ENCODE measurements at regions not wholly inside any gene's neighbourhood (a gene's known extent, or its start where the extent isn't known, plus 50 kb on each side); places are given as distances from the start of the nearest gene placed in this dataset.
A peak's percentile ranks its signal among the peaks of the same experiment; 100 is the strongest.

DNA sequence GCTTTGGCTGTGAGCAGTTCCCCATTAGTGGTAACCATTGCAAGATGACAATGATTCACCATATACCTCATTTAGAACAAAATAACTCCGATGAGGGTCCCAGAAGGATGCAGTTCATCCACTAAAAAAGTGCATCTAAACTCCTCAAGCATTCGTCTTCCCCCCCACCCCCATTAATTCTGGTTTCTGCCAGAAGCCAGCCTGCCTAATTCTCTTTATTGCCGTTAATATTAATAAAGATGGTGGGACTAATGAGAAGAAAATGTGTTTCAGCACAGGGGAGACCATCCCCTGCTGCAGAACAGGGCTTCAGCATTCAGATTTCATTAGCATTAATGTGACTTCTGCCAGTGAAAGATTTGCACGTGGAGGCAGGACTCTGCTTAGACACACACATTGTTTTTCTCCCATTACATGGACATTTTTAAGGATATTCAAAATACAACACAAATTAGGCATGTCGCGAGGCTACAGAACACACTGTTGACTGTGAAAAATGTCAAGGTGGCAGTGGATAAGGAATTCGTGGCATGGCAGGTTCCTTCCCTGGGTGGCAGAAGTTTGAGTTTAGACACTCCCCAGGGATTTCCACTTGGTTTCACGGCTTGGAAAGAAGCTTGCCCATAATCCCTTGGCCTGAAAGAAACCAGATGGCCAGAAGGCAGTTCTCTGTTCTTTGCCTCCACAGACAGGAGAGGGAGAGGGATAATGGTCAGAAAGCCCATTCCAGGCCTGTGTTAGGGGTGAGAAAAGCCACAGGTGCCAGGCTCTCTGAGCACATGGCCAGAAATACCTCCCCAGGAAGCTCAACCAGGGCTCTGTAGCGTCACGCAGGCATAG lies 236.5 kb downstream of the FOXO1 start:
- DNase-seq (ENCODE audit: low spot score) = no peak

DNA sequence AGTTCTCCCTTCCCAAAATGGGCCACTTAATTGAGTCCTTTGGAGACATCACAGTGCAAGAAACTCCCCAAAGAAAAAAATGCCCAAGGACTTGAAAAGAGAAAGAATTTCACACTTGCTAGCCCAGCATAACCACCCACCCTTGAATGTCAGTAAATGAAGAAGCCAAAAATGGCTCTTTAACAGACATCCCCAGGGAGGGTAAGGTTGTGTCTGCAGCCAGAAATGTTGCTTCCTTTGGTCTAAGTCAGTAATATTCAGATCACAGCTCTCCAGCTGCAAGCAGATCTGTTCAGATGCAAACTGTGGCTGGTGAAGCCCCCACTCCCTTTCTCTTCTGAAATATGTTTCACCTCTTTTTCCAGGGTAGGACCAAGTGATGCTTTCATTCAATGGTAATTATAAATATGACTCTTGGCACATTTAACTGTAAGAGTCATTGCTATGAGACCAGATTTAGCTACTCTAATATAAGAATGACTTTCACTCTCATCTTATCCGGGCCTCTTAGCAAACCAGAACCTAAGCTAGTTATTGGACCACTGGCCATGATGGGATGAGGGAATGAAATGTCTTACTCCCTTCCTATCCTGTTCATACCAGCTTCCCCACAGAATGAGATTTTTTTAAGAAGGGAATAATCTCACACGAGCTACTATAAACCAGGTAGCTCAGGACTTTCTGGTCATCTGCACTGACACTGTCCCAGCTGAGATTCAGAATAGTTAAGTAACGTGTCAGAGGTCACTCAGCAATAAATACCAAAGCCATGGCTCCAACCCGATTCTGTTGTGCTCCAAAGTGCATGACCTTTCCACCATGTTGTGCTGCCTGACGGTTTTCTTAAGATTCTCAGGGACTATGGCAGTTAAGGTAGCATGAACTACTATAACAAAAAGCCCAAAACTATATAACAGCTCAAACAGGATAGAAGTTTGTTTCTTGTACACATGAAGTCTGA lies 234.1 kb downstream of the FOXO1 start:
- DNase-seq (ENCODE audit: low spot score) = peak; percentile 68

DNA sequence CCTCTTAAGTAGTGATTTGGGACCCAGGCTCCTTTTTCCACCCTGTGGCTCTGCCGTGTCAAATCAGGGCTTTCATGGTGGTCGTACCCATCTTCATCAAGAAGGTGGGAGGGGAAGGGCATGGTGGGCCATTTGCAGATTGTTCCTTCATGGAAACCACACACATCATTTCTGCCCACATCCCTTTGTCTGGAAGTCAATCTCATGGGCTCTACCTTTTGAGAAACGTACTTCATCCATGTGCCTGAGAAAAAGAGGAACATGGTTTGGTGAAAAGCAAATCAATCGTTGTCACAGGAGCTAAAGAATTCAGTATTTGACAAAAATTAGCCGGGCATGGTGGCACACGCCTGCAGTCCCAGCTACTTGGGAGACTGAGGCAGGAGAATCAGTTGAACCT lies 233.4 kb downstream of the FOXO1 start:
- DNase-seq (ENCODE audit: low spot score) = no peak

DNA sequence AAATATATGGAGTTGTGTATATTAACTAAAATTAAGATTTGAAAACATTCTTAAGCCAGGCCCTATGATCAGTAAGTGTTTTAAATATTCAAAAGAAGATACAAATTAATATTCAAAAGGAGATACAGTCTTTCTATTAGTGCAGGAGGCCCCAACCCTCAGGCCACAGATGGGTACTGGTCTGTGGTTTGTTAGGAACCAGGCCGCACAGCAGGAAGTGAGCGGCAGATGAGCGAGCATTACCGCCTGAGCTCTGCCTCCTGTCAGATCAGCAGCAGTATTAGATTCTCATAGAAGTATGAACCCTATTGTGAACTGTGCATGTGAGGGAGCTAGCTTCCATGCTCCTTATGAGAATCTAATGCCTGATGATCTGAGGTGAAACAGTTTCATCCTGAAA lies 232.9 kb downstream of the FOXO1 start:
- DNase-seq (ENCODE audit: low spot score) = no peak

DNA sequence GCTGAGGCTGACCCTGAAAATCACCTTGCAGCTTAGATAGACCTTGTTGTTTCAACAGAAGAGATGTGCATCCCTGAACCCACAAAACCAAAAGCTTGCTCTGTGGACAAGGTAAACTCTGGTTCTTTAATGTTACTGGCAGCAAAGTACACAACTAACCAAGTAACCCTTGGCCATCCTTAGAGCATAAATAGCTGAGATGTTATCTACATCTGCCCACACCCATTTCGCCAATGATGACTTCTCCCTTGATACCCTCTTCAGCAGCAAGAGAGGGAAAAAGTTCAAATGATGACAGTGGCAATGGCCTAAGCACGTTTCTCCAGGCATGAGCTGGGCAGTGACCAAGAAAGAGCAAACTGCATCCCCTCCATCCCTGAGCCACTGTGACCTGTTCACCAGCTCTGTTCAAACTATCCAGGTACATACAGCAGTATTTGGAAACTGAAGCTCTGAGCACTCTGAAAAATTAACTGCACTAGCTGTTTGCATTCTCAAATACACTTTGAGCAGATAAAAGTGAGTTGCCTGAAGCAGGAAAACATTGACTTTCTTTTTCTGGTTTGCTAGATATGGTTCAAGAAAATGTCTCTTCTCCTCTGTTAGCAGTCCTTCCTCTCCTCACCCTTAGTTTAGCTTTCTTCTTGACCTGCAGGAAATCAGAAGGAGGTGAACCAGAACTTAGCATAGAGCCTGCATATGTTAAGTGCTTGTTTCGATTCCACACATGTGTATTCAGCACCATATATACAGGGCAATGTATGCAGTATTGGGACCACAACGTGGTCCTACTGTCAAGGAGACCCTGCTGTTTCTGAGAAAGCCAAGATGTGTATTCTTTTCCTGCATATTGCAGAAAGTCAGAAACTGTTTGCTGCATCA lies 231.7 kb downstream of the FOXO1 start:
- no peak for DNase-seq (ENCODE audit: low spot score)

DNA sequence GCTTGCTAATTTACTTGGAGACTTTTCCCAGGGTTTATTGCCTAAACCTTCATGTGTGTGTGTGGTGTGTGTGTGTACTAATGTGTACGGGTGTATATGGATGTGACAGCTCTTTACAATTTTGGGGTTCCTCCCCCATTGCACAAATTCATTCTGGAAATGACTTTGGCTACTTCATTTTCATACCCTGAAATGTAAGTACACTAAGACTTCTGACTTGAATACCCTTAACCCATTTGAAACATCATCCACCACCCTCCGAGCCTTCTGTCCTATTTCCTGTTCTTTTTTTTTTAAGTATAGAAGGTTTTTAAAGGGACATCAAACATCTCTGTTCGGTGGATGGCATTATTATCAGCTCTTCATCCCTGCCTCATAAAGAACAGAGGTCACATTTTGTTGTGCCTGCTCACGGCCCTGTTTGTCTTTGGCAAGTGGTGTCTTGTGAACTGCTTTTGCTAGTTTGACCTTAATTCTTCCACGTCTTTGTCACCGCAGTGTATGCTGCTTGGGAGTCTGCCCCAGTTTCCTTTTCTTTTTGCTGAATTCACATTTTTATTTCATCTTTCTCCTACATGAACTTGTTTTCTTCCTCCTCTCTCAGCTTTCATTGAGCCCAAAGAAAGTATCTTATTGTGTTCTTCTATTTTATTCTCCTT lies 228.3 kb downstream of the FOXO1 start:
- DNase-seq (ENCODE audit: low spot score) = no peak

DNA sequence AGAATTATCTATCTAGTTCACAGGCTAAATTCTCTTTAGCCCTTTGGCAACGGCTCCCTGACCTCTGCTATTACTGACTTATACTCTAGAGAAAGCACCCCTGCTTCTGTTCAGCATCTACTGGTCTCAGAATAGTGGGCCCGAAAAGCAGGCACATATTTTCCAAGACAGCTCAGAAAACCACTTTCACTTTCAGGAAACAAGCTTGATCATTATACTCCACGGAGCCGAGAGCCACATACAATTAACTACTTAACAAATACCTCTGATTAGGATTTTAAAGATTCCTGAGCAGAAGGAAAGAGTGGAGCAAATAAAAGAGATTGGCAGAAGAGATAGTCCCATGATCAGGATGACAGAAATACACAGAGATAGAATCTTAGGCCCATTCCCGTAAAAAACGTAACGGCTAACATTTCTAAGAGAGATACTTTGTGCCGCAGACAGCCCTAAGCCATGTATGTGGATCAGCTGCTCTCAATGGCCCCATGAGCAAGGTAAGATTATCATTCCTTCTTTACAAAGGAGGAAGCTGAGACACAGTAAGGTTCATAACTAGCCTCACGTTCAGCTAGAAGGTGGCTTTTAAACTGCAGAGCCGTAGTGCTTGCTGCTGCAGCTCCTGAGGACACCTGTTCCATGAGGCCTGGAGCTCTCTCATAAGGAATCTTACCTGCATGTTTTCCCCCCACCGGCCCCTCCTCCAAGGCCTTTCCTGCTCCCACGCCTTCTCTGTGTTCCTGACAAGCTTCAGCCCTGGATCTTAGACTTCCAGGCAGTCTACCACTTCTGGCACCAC lies 227.2 kb downstream of the FOXO1 start:
- DNase-seq (ENCODE audit: low spot score) = no peak

DNA sequence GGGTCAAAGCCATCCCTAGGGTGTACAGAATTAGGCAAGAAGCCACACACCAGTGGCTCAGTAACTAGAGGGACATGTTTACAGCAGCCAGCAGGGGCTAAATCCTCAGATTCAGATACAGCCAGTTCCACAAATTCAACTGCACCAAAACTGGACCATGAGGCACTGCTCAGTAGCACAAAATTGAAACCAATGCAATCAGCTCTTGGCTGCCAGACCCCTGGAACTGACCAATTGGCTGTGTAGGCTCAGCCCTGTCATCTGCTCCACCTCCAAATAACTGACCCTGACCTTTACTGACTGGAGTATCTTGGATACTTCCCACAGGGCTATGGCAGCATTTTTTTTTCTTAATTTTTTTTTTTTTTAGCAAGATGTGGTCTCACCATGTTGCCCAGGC lies 226.5 kb downstream of the FOXO1 start:
- no peak for DNase-seq (ENCODE audit: low spot score)

DNA sequence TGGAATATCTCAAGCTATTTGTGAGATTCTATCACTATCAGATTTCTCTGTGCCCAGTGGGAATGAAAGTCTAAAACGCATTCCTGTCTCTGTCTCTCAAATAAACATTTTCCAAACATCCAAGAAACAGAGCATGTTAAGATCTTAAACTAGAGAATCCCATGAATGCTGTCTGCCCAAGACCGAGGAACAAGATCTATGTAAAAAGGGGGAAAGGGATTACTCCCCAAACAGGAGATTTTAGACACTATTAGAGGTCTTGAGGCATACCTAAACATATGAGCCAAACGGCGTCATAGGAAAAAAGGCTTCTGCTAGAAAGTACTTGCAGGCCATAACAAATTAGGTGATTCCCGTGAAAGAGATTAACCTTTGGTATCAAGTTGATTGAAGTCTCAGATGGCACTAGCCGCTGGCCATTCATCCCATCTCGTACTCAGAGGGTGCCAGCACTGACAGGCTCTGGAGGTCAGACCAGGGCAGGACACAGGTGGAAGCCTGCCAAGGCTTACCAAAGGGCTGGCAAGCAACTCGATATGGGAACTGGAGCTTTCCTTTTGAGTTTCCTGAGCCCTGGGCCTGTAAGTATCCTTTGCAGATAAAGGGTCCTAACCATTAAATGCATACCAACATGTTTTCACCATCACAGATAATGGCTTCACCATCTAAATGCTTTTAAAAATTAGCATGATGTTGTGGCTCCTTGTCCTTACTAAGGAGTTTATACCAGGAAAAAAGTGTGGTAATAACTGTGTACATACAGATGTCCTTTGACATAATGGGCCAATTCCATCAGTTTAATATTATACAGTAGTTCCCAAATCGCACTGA lies 225.2 kb downstream of the FOXO1 start:
- no peak for DNase-seq (ENCODE audit: low spot score)

DNA sequence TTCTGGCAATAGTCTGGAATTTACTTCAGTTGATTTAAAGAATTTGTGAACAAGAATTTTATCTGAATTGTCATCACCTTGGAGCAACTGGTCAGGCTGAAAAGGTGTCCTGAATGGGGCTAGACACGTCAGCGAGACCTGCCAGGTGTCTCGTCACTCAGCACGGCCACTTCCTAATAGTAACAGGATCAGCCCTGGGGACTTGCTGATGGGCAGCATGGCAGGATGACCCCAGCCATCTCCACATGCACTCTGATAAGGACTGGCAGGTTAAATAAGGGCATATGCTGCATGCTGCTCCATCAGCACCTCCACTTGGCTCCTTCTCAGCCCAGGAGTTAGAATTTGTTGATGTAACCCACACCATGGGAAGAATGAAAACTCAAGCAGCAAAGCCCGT lies 224.2 kb downstream of the FOXO1 start:
- no peak for DNase-seq (ENCODE audit: low spot score)

DNA sequence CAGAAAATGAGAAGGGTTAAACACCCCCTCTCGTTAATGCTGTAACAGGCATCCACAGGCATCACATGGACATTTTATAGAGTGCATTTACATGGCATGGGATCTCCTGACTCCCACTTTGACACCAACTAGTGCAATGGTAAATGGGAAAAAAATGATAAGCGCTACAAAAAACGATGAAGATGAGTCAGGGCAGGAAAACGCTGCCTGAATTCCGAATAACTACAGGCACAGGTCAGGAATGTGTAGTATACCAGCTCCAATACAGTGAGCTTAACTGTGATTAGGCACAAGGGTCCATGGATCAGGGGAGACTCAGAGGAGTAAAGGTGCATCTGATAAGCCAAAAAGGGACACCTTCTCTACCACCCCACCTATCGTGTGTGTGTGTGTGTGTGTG lies 223.6 kb downstream of the FOXO1 start:
- no peak for DNase-seq (ENCODE audit: low spot score)

DNA sequence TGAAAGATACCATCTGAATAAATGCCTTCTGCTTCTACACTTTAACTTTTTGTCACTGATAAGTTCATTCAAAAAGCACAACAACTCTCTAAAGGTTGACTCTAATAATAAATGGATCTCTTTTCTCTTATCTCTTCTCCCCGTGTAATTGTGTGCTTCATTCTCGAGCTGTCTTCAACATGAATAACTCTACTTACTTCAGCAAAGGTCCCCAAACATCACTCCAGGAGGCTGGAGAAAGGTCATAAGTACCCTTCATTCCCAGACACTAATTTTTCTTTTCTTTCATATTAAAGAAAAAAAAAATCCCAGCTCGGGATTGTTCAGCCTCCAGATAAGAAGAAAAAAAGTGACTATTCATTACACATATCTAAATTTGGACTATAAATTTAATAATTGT lies 222.2 kb downstream of the FOXO1 start:
- no peak for DNase-seq (ENCODE audit: low spot score)

DNA sequence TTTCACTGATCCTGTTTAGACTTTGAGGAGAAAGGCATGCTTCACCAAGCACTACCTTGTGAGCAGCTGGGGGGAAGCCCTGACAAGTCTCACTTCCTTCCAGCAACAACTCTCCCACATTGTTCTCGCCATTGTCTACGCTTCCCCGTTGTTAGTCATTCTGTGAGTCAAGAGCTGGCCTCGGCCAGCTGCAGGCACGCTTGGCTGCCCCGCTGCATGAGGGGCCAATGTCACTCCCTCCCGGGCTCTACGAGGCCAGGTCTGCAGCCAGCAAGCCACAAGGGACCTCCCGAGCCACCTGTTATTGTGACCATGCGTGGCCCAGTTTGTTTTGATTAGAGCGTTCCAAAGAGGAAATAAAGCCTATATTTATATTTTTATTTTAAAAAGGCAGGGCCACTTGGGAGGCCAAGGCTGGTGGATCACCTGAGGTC lies 220.9 kb downstream of the FOXO1 start:
- DNase-seq (ENCODE audit: low spot score) = peak; percentile 90

DNA sequence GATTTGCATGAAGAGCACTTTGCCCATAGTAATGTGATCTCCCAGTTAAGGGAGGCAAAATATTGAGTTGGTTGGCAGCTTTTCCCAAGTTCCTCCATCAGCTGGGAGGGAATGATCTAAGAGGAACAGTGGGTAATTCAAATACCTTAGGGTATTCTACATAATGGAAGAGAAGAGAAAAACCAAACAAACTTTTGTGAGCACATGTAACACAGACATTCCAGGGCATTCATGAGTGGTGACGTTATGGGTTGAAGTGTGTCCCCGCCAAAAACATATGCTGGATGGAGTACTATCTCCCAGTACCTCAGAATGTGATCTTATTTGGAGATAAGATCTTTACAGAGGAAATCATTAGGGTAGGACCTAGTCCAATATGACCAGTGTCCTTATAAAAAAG lies 220.1 kb downstream of the FOXO1 start:
- DNase-seq (ENCODE audit: low spot score) = no peak

DNA sequence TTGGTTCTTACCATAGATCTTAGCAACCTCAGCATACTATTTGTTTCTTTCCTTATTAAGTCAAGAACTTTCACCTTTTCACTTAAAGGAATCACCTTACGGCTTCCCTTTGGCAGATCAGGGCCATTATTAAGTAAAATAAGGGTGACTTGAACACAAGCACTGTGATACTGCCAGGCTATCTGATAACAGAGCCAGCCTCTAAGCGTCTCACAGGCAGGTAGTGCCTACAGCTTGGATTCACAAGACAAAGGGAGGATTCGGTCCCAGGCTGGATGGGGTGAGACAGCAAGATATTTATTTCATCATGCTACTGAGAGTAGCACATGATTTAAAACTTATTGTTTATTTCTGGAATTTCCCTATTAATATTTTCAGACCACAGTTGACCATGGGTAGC lies 218.6 kb downstream of the FOXO1 start:
- DNase-seq (ENCODE audit: low spot score) = no peak

DNA sequence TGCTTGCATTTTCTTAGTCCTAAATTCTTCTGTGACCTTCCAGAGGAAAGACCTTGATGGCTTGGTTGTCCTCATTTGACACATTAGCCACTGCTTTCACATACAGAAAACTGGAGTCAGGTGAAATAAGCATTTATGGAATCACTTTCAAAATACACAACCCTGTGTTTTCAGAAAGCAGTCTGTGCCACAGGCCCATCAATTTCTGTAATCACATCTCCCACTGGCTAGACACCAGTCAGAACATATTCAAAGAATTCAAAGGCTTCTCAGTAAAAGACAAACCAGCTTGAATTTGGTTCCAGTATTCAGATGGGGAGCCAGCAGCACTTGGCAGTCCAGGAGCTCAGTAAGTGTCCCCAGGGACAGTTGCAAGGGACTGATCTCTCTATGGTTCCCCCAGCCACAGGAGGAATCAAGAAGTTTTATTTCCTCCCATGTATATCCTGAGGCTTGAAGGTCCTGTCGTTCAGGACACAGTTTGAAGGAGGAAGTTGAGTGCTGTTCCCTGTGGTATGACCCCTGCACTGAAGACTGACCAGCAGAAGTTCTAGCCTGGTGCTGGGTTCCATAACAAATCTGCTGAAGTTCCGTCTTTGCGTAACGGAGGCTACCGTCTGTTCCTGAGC lies 214.3 kb downstream of the FOXO1 start:
- peak; percentile 25 for DNase-seq (ENCODE audit: low spot score)

DNA sequence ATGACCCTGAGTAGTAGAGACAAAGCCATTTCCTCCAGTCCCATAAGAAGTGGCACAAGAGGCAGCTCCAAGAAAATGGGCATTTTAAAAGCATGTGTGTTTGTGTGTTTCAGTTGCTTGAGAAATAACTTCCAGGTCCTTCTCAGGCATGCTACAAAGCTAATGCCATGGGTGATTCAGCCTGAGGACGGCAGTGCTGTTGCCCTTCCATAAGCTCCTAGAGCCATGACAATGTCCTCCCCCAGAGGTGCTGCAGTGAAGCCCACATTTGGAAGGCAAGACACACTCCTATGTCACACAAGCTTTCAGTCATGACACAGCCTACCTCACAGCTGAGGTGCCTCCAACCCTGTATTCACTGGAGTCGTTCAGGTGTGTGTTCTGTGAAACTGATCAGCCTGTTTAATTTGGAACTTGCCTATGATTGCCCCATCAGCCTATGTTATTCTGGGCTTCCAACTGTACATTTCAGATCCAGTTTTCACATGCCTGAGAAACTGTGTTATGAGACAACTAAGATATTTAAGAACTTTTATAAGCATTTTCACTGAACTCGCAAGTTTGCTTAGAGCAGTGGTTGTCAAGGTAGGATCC lies 213.6 kb downstream of the FOXO1 start:
- DNase-seq (ENCODE audit: low spot score) = no peak

DNA sequence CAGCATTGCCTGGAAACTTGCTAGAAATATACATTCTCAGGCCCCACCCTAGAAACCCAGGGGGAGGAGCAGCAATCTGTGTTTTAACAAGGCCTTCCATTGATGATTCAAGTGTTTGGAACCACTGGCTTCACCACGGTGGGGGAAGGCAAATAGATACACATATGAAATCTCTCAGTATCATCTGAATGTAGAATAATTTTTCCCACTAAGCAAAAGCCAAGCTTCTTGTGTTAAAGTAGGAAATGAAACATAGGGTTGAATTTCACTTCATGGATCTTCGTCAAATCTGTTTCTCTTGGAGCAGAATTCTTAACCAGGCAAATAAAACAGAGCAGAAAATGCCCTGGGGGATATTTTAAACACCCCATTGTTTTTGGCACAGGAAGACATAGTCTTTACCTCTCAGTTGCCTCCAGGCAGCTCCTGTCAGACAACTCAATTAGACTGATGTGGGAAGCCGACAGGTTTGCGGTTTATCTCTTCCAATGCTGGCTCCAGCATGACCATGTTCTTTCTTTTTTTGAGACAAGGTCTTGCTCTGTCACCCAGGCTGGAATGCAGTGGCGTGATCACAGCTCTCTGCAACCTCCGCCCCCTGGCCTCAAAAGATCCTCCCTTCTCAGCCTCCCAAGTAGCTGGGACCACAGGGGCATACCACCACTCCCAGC lies 213.0 kb downstream of the FOXO1 start:
- DNase-seq (ENCODE audit: low spot score) = no peak
